Liver (tissue), 8 donors: ENCODE measurements at regions not wholly inside any gene's neighbourhood (a gene's known extent, or its start where the extent isn't known, plus 50 kb on each side); places are given as distances from the start of the nearest gene placed in this dataset.

Source experiments
- DNase-seq: peaks from one replicate; pipeline ENCODE4 v3.0.0-alpha.2; 2017; ENCODE audit warnings: low spot score
- H3K27ac ChIP-seq, 2 donors: one replicate each; pipeline ENCODE4 v1.7.0; 2013; ENCODE audit warnings: inconsistent platforms in 2 of 2, low read length in 2 of 2, control low read depth in 1 of 2, low read depth in 1 of 2, mild to moderate bottlenecking in 1 of 2
- H3K27me3 ChIP-seq, 4 donors: one replicate each; pipeline versions ENCODE4 v1.6.1 to v1.7.0; 2013; ENCODE audit warnings: low read length in 3 of 4, inconsistent platforms in 1 of 4, mild to moderate bottlenecking in 1 of 4, moderate library complexity in 1 of 4; ENCODE audit not compliant: control insufficient read depth in 4 of 4, insufficient read depth in 4 of 4
- H3K36me3 ChIP-seq, 4 donors: one replicate each; pipeline versions ENCODE4 v1.6.1 to v1.7.0; 2013; ENCODE audit warnings: low read length in 3 of 4, mild to moderate bottlenecking in 3 of 4, low read depth in 1 of 4, moderate library complexity in 1 of 4; ENCODE audit not compliant: control insufficient read depth in 4 of 4, insufficient read depth in 3 of 4
- H3K4me1 ChIP-seq, 4 donors: one replicate each; pipeline versions ENCODE4 v1.6.1 to v1.7.0; 2013; ENCODE audit warnings: low read length in 3 of 4, mild to moderate bottlenecking in 3 of 4, moderate library complexity in 1 of 4; ENCODE audit not compliant: control insufficient read depth in 4 of 4, insufficient read depth in 4 of 4
- H3K4me3 ChIP-seq, 3 donors: one replicate each; pipeline versions ENCODE4 v1.6.1 to v1.7.0; 2013; ENCODE audit warnings: low read length in 3 of 3, control low read depth in 1 of 3, low read depth in 1 of 3, mild to moderate bottlenecking in 1 of 3
- H3K9ac ChIP-seq, 2 donors: one replicate each; pipeline ENCODE4 v1.7.0; 2013; ENCODE audit warnings: low read length in 2 of 2, mild to moderate bottlenecking in 2 of 2, moderate library complexity in 2 of 2, control low read depth in 1 of 2, low read depth in 1 of 2
- H3K9me3 ChIP-seq, 4 donors: one replicate each; pipeline versions ENCODE4 v1.6.1 to v1.7.0; 2013; ENCODE audit warnings: low read length in 3 of 4; ENCODE audit not compliant: control insufficient read depth in 4 of 4
- ATF3 ChIP-seq: IDR thresholded peaks from 2 replicates; pipeline ENCODE4 v1.6.1; 2016; ENCODE audit warnings: antibody characterized with exemption
- CTCF ChIP-seq: fragments of 150-350 bp; IDR thresholded peaks from 2 replicates; pipeline ENCODE4 v1.5.1; 2017; ENCODE audit warnings: improper control_type of control experiment, low read depth, low read length; ENCODE audit not compliant: missing input control
- EGR1 ChIP-seq, 2 donors: IDR thresholded peaks; 2 replicates each; pipeline ENCODE4 v1.6.1; 2016 to 2018; ENCODE audit warnings: antibody characterized with exemption in 2 of 2, low read depth in 2 of 2
- FOXA2 ChIP-seq: IDR thresholded peaks from 2 replicates; pipeline ENCODE4 v1.6.1; 2016; ENCODE audit warnings: antibody characterized with exemption
- HNF4A ChIP-seq, 2 donors: conservative IDR thresholded peaks; 2 replicates each; pipeline ENCODE4 v1.6.1; 2016; ENCODE audit warnings: antibody characterized with exemption in 2 of 2, mild to moderate bottlenecking in 2 of 2
- HNF4G ChIP-seq: IDR thresholded peaks from 2 replicates; pipeline ENCODE4 v1.6.1; 2016; ENCODE audit warnings: antibody characterized with exemption
- NR2F2 ChIP-seq: IDR thresholded peaks from 2 replicates; pipeline ENCODE4 v1.6.1; 2016; ENCODE audit warnings: antibody characterized with exemption
- RAD21 ChIP-seq, 2 donors: IDR thresholded peaks; 2 replicates each; pipeline ENCODE4 v1.6.1; 2016; ENCODE audit warnings: antibody characterized with exemption in 2 of 2, mild to moderate bottlenecking in 2 of 2
- SP1 ChIP-seq: IDR thresholded peaks from 2 replicates; pipeline ENCODE4 v1.6.1; 2018; ENCODE audit warnings: antibody characterized with exemption, mild to moderate bottlenecking
- YY1 ChIP-seq: IDR thresholded peaks from 2 replicates; pipeline ENCODE4 v1.6.1; 2016; ENCODE audit warnings: antibody characterized with exemption, mild to moderate bottlenecking
- ZBTB33 ChIP-seq: IDR thresholded peaks from 2 replicates; pipeline ENCODE4 v1.6.1; 2016; ENCODE audit warnings: antibody characterized with exemption
- WGBS: extraction: QIAGEN DNeasy Blood & Tissue Kit; methylation state at CpG from one replicate; pipeline ENCODE4 v1.1.7; 2013; 5-methylcytosine and 5-hydroxymethylcytosine counted together
- TF ChIP-seq, protein P1 (sequence below): IDR thresholded peaks from 2 replicates; pipeline ENCODE4 v1.6.1; 2016; ENCODE audit warnings: antibody characterized with exemption, mild to moderate bottlenecking
- donor health status: healthy.
- donor health status: healthy.
- donor health status: healthy.
- donor health status: healthy.
- donor health status: healthy.

- H3K9ac ChIP-seq: no peak overlapping the region
- no peaks in the 10 kb centered on the region for H3K36me3 ChIP-seq
- no peak overlapping the region for H3K4me3 ChIP-seq
- H3K9me3 ChIP-seq: peaks cover 0 to 4% (median 0%) of the 10 kb centered on the region in 4 donors
- H3K4me1 ChIP-seq: no peaks in the 10 kb centered on the region
- 93% methylated on average over 35 of the region's 35 CpGs for WGBS
- no peak for TF ChIP-seq RAD21 (IDR thresholded peaks at IDR 0.05)
- TF ChIP-seq NR2F2: no peak
- TF ChIP-seq ZBTB33: no peak
- TF ChIP-seq SP1: no peak
- H3K27me3 ChIP-seq: no peaks in the 10 kb centered on the region
- H3K27ac ChIP-seq: no peak overlapping the region
- no peak for DNase-seq
These were observed 649.6 kb downstream of the REEP3 start for GRCh38 chr10:64170791-64171190.

- no peaks in the 10 kb centered on the region for H3K4me1 ChIP-seq
- no peaks in the 10 kb centered on the region for H3K9me3 ChIP-seq
- TF ChIP-seq FOXA2: no peak
- TF ChIP-seq CTCF: no peak
- no peak for TF ChIP-seq ZBTB33
- H3K27ac ChIP-seq: no peak overlapping the region
- no peak for DNase-seq
- H3K4me3 ChIP-seq: no peak overlapping the region
- H3K36me3 ChIP-seq: no peaks in the 10 kb centered on the region
- no peak overlapping the region for H3K9ac ChIP-seq
- H3K27me3 ChIP-seq: no peaks in the 10 kb centered on the region
These were observed 652.6 kb downstream of the REEP3 start for GRCh38 chr10:64173826-64174225.

DNA sequence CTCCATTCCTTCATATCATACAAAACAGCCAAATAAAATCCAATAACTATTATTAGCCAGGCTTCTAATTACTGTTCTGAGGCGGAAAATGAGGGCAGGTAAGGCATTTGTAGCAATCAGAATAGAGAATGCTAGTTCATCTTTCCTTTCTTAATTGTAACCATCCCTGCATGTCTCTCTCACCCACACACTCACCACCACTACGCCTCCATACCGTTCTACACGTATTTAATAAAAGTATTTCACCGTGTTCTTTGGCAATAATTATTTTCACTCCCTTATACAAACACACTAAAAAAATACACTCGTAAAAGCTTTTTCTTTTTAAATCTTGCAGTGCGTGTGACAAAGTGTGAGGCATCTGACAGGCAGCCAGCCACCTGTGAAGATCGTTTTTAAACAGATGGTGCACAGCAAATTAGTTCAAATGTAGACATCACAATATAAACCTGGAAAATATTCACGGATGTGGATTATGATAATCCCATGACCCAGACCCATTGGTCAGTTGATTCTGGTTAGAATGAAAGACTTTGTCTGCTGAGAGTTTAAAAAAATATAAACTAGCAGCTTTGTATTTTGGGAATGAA, 653.6 kb downstream of the REEP3 start:
- 84% methylated on average over 9 of the region's 9 CpGs for WGBS
- no peak for DNase-seq
- no peak for TF ChIP-seq CTCF
- TF ChIP-seq, protein P1, sequence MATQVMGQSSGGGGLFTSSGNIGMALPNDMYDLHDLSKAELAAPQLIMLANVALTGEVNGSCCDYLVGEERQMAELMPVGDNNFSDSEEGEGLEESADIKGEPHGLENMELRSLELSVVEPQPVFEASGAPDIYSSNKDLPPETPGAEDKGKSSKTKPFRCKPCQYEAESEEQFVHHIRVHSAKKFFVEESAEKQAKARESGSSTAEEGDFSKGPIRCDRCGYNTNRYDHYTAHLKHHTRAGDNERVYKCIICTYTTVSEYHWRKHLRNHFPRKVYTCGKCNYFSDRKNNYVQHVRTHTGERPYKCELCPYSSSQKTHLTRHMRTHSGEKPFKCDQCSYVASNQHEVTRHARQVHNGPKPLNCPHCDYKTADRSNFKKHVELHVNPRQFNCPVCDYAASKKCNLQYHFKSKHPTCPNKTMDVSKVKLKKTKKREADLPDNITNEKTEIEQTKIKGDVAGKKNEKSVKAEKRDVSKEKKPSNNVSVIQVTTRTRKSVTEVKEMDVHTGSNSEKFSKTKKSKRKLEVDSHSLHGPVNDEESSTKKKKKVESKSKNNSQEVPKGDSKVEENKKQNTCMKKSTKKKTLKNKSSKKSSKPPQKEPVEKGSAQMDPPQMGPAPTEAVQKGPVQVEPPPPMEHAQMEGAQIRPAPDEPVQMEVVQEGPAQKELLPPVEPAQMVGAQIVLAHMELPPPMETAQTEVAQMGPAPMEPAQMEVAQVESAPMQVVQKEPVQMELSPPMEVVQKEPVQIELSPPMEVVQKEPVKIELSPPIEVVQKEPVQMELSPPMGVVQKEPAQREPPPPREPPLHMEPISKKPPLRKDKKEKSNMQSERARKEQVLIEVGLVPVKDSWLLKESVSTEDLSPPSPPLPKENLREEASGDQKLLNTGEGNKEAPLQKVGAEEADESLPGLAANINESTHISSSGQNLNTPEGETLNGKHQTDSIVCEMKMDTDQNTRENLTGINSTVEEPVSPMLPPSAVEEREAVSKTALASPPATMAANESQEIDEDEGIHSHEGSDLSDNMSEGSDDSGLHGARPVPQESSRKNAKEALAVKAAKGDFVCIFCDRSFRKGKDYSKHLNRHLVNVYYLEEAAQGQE: no peak
- no peak for TF ChIP-seq HNF4G
- TF ChIP-seq EGR1 (IDR thresholded peaks at IDR 0.05; ENCODE audit: low read depth in 2 of 2): no peak
- TF ChIP-seq HNF4A (conservative IDR thresholded peaks at IDR 0.05): no peak
- no peak for TF ChIP-seq ZBTB33
- no peak for TF ChIP-seq FOXA2
- TF ChIP-seq ATF3: no peak
- TF ChIP-seq YY1: no peak

More for the DNA sequence above, 653.6 kb downstream of the REEP3 start:
- Histone ChIP-seq H3K27ac (no peak overlapping the region), H3K27me3 (no peaks in the 10 kb centered on the region), H3K4me3 (no peak overlapping the region), H3K9me3 (no peaks in the 10 kb centered on the region), H3K36me3 (no peaks in the 10 kb centered on the region), H3K4me1 (no peaks in the 10 kb centered on the region), H3K9ac (no peak overlapping the region)
